HG02943 (cell line): ENCODE measurements at regions not wholly inside any gene's neighbourhood (a gene's known extent, or its start where the extent isn't known, plus 50 kb on each side); places are given as distances from the start of the nearest gene placed in this dataset.

Experiments
- ATAC-seq: cut with Tn5 transposase; IDR thresholded peaks from one replicate; pipeline ENCODE4 v1.9.1; 2021; ENCODE audit warnings: mild to moderate bottlenecking, low read depth, moderate library complexity; ENCODE audit not compliant: unreplicated experiment

GRCh38 chrX:21126661-21127060, 247.6 kb upstream of the CNKSR2 start:
- no peak for ATAC-seq

- no peak for ATAC-seq
Observed at GRCh38 chrX:21131346-21131745, 242.9 kb upstream of the CNKSR2 start.

- ATAC-seq = no peak
Observed at GRCh38 chrX:21131786-21132185, 242.4 kb upstream of the CNKSR2 start.

- no peak for ATAC-seq
Observed at GRCh38 chrX:21132686-21133393, 241.4 kb upstream of the CNKSR2 start.

GRCh38 chrX:21150208-21150607, 224.0 kb upstream of the CNKSR2 start:
- no peak for ATAC-seq

GRCh38 chrX:21151051-21151450, 223.2 kb upstream of the CNKSR2 start:
- no peak for ATAC-seq

GRCh38 chrX:21153033-21153432, 221.2 kb upstream of the CNKSR2 start:
- no peak for ATAC-seq

GRCh38 chrX:21153503-21153902, 220.7 kb upstream of the CNKSR2 start:
- ATAC-seq = no peak

- no peak for ATAC-seq
Observed at GRCh38 chrX:21155916-21156315, 218.3 kb upstream of the CNKSR2 start.

- no peak for ATAC-seq
Observed at GRCh38 chrX:21156632-21157031, 217.6 kb upstream of the CNKSR2 start.

GRCh38 chrX:21158678-21159077, 215.5 kb upstream of the CNKSR2 start:
- ATAC-seq = no peak

- ATAC-seq = no peak
Observed at GRCh38 chrX:21166272-21166982, 207.8 kb upstream of the CNKSR2 start.

GRCh38 chrX:21167011-21167410, 207.2 kb upstream of the CNKSR2 start:
- no peak for ATAC-seq

GRCh38 chrX:21167494-21167893, 206.7 kb upstream of the CNKSR2 start:
- ATAC-seq = no peak

- no peak for ATAC-seq
Observed at GRCh38 chrX:21168401-21169160, 205.6 kb upstream of the CNKSR2 start.

GRCh38 chrX:21171181-21171580, 203.0 kb upstream of the CNKSR2 start:
- ATAC-seq = no peak

- no peak for ATAC-seq
Observed at GRCh38 chrX:21174439-21174838, 199.8 kb upstream of the CNKSR2 start.

GRCh38 chrX:21176921-21177571, 197.2 kb upstream of the CNKSR2 start:
- ATAC-seq = no peak

- ATAC-seq = no peak
Observed at GRCh38 chrX:21181232-21181853, 192.9 kb upstream of the CNKSR2 start.

GRCh38 chrX:21193196-21193595, 181.0 kb upstream of the CNKSR2 start:
- ATAC-seq = no peak
